Left ventricle myocardium inferior (tissue), 1 donor: ENCODE measurements at regions not wholly inside any gene's neighbourhood (a gene's known extent, or its start where the extent isn't known, plus 50 kb on each side); places are given as distances from the start of the nearest gene placed in this dataset.

Experiments used
- DNase-seq: peaks from one replicate; pipeline ENCODE4 v3.0.0-alpha.2; 2020
- H3K27ac ChIP-seq: fragments of 200-600 bp; replicated peaks from 2 replicates; pipeline ENCODE4 v1.8.0; 2021
- H3K27me3 ChIP-seq: fragments of 200-600 bp; 2 replicates; pipeline ENCODE4 v1.8.0; 2021; ENCODE audit warnings: low read depth
- H3K36me3 ChIP-seq: fragments of 200-600 bp; 2 replicates; pipeline ENCODE4 v1.8.0; 2021
- H3K4me1 ChIP-seq: fragments of 200-600 bp; 2 replicates; pipeline ENCODE4 v1.8.0; 2021
- H3K4me3 ChIP-seq: fragments of 200-600 bp; 2 replicates; pipeline ENCODE4 v1.8.0; 2021; ENCODE audit warnings: mild to moderate bottlenecking, moderate library complexity
- H3K9me3 ChIP-seq: fragments of 200-600 bp; replicated peaks from 2 replicates; pipeline ENCODE4 v1.8.0; 2021
- intact Hi-C: fragments of 100-400 bp; cut with micrococcal nuclease; formaldehyde crosslinking; loops from one replicate; pipeline ENCODE4 v1.11.0; 2022
- TF ChIP-seq, protein P1 (sequence below): fragments of 200-600 bp; IDR thresholded peaks from 2 replicates; pipeline ENCODE4 v1.8.0; 2021; ENCODE audit warnings: antibody characterized with exemption, mild to moderate bottlenecking, borderline replicate concordance
- donor health status: DM: no; HTN: yes; CAD: no; lungs with severe emphysema.

DNA sequence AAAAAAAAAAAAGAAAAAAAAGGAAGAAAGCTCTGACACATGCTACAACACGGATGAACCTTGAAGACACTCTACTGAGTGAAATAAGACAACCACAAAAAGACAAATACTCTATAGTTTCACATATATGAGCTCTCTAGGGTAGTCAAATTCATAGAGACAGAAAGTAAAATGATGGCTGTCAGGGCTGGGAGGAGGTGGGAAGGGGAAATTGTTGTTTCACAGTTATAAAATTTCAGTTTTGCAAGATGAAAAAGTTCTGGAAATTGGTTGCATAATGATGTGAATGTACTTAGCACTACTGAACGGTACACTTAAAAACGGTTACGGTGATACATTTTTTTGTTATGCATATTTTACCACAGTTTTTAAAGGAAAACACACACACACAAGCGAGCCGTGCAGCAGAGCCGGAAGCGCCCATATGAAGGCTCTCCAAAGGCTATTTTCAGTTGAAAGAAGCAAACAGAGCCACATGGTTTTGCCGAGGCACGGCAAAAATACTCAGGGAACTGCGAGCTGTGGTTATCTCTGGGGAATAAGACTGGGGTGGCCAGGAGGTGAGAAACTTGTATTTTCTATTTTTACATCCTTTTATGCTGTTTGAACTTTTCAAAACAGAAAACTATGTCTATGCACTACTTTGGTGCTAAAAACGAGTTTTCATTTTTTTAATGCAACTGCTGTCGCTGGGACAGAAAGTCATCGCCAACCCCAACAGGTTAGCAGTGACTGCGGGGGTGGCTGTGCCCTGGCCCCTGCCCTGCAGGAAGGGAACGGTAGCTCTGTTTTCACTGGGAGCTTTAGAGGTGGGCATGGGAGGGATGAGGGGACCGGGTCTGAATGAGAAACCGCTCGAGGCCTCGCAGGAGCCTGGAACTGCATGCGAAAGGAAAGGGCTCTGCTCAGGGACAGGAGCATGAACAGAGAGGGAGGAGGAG lies 132.9 kb downstream of the OAT start:
- Histone ChIP-seq H3K27ac (no peak overlapping the region), H3K9me3 (no peaks in the 10 kb centered on the region), H3K4me1 (no peaks in the 10 kb centered on the region), H3K36me3 (no peaks in the 10 kb centered on the region), H3K4me3 (no peak overlapping the region), H3K27me3 (peaks cover 10% of the 10 kb centered on the region)
- intact Hi-C loops = no loop called here
- DNase-seq = peak; percentile 1
- TF ChIP-seq, protein P1, sequence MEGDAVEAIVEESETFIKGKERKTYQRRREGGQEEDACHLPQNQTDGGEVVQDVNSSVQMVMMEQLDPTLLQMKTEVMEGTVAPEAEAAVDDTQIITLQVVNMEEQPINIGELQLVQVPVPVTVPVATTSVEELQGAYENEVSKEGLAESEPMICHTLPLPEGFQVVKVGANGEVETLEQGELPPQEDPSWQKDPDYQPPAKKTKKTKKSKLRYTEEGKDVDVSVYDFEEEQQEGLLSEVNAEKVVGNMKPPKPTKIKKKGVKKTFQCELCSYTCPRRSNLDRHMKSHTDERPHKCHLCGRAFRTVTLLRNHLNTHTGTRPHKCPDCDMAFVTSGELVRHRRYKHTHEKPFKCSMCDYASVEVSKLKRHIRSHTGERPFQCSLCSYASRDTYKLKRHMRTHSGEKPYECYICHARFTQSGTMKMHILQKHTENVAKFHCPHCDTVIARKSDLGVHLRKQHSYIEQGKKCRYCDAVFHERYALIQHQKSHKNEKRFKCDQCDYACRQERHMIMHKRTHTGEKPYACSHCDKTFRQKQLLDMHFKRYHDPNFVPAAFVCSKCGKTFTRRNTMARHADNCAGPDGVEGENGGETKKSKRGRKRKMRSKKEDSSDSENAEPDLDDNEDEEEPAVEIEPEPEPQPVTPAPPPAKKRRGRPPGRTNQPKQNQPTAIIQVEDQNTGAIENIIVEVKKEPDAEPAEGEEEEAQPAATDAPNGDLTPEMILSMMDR = no peak

DNA sequence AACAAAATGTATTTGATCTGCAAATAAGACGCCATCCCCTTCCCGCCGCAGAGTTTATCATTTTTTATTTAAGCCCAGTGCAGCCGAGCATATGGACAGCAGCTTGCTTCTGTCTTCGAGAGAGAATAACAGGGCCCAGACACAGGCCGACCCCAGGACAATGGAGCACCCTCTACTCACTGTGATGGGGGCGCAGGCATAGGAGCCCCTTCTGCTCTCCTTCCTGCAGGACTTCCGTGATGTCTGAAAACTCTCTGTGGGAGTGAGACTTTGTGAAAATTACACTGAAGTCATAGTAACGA lies 134.8 kb downstream of the OAT start:
- no peaks in the 10 kb centered on the region for H3K4me1 ChIP-seq
- no peaks in the 10 kb centered on the region for H3K9me3 ChIP-seq
- DNase-seq = no peak
- intact Hi-C loops = no loop called here
- peaks cover 10% of the 10 kb centered on the region for H3K27me3 ChIP-seq
- TF ChIP-seq, protein P1 = no peak
- no peak overlapping the region for H3K27ac ChIP-seq
- no peak overlapping the region for H3K4me3 ChIP-seq
- no peaks in the 10 kb centered on the region for H3K36me3 ChIP-seq

DNA sequence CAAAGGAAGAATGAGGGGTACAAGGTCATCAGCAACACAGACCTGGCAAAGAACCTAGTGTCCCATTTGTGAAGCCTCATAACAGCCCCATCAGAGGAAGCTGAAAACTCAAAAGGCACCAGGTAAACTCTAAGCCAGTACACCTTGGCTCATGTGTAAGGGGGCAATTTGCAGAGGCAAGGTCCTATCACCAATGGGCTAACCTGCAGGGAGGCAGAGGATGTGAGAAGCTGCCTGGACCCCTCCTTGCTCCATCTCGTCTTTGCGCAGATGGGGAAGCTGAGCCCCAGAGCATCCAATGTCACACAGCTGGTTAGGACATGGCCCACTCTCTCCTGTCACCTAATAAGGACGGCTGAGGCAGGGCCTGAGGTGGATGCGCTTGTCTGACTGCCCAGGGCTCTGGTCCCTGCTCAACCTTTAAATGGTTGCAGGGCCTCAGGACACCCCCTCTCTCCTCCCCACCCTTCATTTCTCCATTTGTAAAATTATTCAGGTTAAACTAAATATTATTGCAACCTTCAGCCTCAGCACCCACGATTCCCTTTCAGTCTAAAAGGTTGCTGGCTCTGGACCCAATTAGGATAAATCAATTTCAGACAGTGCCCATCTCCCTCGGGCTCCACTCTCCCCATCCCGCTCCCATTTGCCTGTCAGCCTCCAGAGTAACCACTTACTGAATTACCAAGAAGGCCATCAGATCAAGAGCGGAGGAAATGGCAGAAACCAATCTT lies 135.3 kb downstream of the OAT start:
- TF ChIP-seq, protein P1 = no peak
- Histone ChIP-seq H3K36me3 (no peaks in the 10 kb centered on the region), H3K27ac (no peak overlapping the region), H3K9me3 (no peaks in the 10 kb centered on the region), H3K4me3 (no peak overlapping the region), H3K27me3 (peaks cover 10% of the 10 kb centered on the region), H3K4me1 (no peaks in the 10 kb centered on the region)
- intact Hi-C loops = no loop called here
- no peak for DNase-seq

DNA sequence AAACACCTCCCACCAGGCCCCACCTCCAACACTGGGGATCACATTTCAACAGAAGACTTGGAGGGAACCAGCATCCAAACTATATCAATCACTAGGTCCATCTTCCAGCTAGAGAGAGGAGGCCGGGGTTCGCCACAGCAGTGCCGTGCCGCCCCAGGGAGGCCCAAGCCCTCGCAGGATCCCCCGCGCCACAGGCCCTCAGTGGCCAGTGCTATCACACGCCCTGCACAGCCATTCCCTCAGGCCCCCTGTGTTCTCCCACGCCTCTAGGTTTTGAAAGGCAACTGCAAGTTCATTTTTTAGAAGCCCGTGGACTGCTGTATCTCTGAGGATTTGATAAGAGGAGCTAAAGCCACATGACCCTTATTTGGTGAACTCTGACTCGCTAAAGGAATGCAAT lies 136.4 kb downstream of the OAT start:
- Histone ChIP-seq H3K27ac (no peak overlapping the region), H3K9me3 (no peaks in the 10 kb centered on the region), H3K4me1 (no peaks in the 10 kb centered on the region), H3K27me3 (peaks cover 10% of the 10 kb centered on the region), H3K36me3 (no peaks in the 10 kb centered on the region), H3K4me3 (no peak overlapping the region)
- no peak for DNase-seq
- TF ChIP-seq, protein P1 = no peak
- intact Hi-C loops = no loop called here

DNA sequence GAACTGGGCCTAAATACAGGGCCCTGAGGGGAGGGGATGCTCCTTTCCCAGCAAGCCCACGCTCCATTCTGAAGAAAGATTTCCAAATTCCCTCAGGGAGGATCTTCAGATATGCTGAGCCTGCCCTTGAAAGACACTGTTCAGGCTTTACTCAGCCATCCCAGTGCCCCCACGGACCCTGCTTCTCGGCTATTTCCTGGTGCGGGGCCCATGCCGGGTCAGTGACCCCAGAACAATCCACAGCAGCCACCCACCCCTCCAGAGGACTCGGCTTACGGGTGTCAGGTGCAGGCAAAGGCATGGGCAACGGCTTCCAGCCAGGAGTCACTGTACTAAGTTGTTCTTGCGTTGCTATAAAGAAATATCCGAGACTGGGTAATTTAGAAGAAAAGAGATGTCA lies 137.1 kb downstream of the OAT start:
- H3K4me1 ChIP-seq = no peaks in the 10 kb centered on the region
- DNase-seq = no peak
- no peaks in the 10 kb centered on the region for H3K9me3 ChIP-seq
- TF ChIP-seq, protein P1 = no peak
- intact Hi-C loops = no loop called here
- H3K36me3 ChIP-seq = no peaks in the 10 kb centered on the region
- H3K27me3 ChIP-seq = peaks cover 10% of the 10 kb centered on the region
- H3K27ac ChIP-seq = no peak overlapping the region
- no peak overlapping the region for H3K4me3 ChIP-seq
